Lower leg skin (tissue), 4 donors: ENCODE measurements at regions not wholly inside any gene's neighbourhood (a gene's known extent, or its start where the extent isn't known, plus 50 kb on each side); places are given as distances from the start of the nearest gene placed in this dataset.

Source experiments
- DNase-seq, 2 donors: peaks; one replicate each; pipeline ENCODE4 v3.0.0-alpha.2; 2019; ENCODE audit warnings: low spot score in 2 of 2
- H3K4me3 ChIP-seq: fragments of 200-600 bp; sonication (generic); 2 replicates; pipeline ENCODE4 v1.5.1; 2017; ENCODE audit warnings: mild to moderate bottlenecking, low read depth; ENCODE audit not compliant: poor library complexity, severe bottlenecking
- CTCF ChIP-seq, 3 donors: fragments of 450-650 bp; IDR thresholded peaks; one replicate each; pipeline ENCODE4 v1.5.1; 2016; ENCODE audit warnings: antibody characterized with exemption in 3 of 3, mild to moderate bottlenecking in 3 of 3, moderate library complexity in 2 of 3
- POLR2A ChIP-seq, 2 donors: fragments of 450-650 bp; IDR thresholded peaks; one replicate each; pipeline ENCODE4 v1.6.1; 2016 to 2017; ENCODE audit warnings: antibody characterized with exemption in 2 of 2, mild to moderate bottlenecking in 1 of 2, moderate library complexity in 1 of 2
- WGBS, 2 donors: methylation state at CpG; one replicate each; pipeline ENCODE4 v1.1.5; 2018; 5-methylcytosine and 5-hydroxymethylcytosine counted together
- intact Hi-C: fragments of 100-400 bp; cut with DNase I; formaldehyde crosslinking; loops from one replicate; pipeline ENCODE4 v1.15.0; 2023; ENCODE audit warnings: low total_unique reads

DNA sequence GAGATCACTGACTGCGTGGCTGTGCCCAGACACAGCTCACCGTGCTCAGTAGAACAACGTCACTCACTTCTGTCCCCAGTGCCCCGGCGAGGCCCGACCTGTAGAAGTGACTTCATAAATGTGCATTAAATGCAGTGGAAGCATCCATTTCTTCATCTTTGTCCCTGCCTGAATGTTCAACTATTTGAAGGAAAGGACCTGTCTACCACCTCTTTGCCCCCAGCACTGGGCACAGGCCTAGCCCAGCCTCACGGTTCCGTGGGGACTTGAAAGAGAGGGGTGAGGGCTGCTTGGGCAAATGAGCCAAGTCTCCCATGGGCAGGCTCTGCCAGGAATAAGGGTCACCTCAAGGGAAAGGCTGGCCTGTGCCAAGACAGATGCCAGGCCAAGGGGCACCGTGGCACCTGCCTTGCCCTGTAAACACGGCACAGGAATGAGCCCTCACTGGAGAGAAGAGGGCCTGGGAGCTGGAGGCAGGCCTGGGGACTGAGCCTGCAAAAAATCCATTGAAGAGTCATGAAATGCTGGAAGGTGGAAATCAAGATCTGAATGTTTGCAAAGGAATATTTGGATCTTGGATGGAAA, 845.3 kb downstream of the BRD1 start:
- intact Hi-C loops: no loop called here
- TF ChIP-seq CTCF (IDR thresholded peaks at IDR 0.05) (no peak), POLR2A (IDR thresholded peaks at IDR 0.05) (no peak)
- peak in 1 of 2 donors; percentile 81 for DNase-seq

GRCh38 chr22:48981371-48982061, 846.2 kb downstream of the BRD1 start:
- TF ChIP-seq POLR2A (IDR thresholded peaks at IDR 0.05): no peak
- no peak for TF ChIP-seq CTCF (IDR thresholded peaks at IDR 0.05)
- intact Hi-C loops: no loop called here
- DNase-seq: no peak
- no peak overlapping the region for H3K4me3 ChIP-seq
- WGBS, 2 donors: 64 to 66% methylated on average over 20 of the region's 20 CpGs

More for the DNA sequence above, 845.3 kb downstream of the BRD1 start:
- 88 to 89% methylated on average over 10 of the region's 10 CpGs for WGBS, 2 donors
- no peak overlapping the region for H3K4me3 ChIP-seq

DNA sequence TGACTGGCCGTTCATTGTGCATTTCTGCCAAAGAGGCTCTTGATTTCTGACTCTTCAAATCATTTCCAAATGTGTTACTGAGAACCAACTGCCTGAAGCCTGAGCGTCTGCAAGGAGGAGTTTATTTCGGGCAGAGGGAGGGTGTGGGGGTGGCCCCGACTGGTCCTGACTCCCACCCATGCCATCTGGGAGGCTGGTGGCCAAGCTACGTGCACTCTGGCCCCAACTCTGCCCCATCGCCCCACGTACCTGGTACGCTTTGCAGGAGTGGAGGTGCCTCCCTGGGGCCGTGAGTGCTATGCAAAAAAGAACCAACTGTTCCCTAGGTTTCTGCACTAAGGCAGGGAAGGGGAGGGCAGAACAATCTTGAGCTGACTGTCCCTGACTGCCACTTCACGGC, 846.8 kb downstream of the BRD1 start:
- intact Hi-C loops: no loop called here
- peak in 1 of 2 donors; percentile 49 for DNase-seq
- TF ChIP-seq CTCF (IDR thresholded peaks at IDR 0.05) (no peak), POLR2A (IDR thresholded peaks at IDR 0.05) (no peak)
- 31 to 39% methylated on average over 10 of the region's 10 CpGs for WGBS, 2 donors
- no peak overlapping the region for H3K4me3 ChIP-seq

DNA sequence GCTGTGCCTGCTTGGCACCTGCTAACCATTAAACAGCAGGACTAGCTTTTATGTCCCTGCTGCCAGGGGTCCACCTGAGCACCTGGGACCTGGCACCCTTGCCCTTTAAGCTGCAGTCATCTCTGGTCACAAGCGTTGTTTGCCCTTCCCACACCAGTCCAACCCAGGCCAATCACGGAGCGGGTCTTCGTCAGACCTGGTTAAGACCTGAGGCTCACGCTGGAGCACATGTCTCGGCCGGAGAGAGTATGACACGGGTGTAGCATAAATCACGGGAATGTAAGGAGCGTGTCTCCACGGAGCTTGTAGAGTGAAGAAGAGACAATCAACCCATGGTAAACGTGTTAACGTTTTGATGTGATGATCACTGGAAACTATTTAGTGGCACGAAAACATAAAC, 847.3 kb downstream of the BRD1 start:
- intact Hi-C loops: no loop called here
- H3K4me3 ChIP-seq: no peak overlapping the region
- peak in 1 of 2 donors; percentile 69 for DNase-seq
- 61 to 69% methylated on average over 14 of the region's 14 CpGs for WGBS, 2 donors
- TF ChIP-seq CTCF (IDR thresholded peaks at IDR 0.05) (no peak), POLR2A (IDR thresholded peaks at IDR 0.05) (no peak)

GRCh38 chr22:48979482-48979881, 848.2 kb downstream of the BRD1 start:
- intact Hi-C loops: no loop called here
- TF ChIP-seq CTCF (IDR thresholded peaks at IDR 0.05): no peak
- no peak for TF ChIP-seq POLR2A (IDR thresholded peaks at IDR 0.05)
- no peak for DNase-seq
- no peak overlapping the region for H3K4me3 ChIP-seq
- WGBS, 2 donors: 48 to 62% methylated on average over 4 of the region's 4 CpGs
